GDM1 (cell line): ENCODE measurements at regions not wholly inside any gene's neighbourhood (a gene's known extent, or its start where the extent isn't known, plus 50 kb on each side); places are given as distances from the start of the nearest gene placed in this dataset.
A peak's percentile ranks its signal among the peaks of the same experiment; 100 is the strongest.

Experiments used
- DNase-seq: peaks from one replicate; lab custom pipeline; 2025; lab: John Stamatoyannopoulos, UW

DNA sequence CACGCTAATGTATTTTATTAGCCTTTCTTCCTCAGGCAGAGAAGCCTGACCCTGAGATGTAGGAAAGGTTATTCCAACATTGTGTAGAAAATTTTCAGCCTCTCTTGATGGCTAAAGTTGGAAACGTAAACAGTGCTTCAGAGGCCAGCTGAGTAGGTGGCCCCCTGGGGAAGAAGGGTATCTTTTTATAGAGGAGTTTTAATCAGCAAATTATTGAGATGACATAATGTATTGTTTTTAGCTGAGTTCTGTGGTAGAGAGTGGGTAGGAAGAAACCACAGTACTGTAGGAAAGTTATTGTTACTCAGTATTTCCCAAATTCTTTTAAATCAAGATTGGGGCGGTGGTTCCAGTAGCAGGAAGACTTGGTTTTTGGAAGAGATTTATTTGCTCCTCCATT, 268.8 kb downstream of the DLEU7 start:
- no peak for DNase-seq

DNA sequence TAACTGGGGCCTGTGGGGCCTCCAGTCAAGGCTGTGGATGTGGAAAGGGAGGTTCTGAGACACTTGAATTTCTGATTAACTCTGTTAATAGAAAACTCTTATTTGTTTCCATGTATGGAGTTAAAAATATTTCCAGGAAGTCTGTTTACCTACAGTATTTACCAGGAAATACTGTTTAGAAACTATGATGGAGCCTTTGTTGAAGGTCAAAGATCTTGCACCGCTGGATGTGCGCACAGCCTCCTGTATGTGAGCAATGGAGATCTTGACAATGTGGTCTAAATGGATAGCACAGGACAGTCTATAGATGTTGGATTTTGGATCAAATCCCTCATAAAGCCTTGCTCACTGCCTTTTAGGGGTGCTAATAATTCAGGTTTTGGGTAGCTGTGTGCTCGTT, 268.4 kb downstream of the DLEU7 start:
- no peak for DNase-seq

DNA sequence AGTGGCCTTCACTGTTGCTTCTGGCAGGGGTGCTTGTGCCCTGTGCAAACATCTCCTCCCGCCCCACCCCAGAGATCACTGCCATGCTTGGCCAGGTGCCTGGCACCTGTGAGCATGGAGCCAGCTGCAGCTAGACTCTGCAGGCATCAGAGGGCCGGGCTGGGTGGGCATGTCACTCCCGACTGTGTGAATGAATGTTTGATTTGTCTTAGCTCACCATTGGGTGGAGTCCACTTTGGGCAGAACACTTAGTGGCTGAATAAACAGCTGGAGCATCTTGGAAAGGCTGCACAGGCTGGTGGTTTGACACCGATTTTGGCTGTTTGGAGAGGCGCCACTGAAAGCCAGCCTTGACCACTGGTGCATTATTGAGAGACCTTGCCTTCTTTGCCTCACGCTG, 267.3 kb downstream of the DLEU7 start:
- no peak for DNase-seq

DNA sequence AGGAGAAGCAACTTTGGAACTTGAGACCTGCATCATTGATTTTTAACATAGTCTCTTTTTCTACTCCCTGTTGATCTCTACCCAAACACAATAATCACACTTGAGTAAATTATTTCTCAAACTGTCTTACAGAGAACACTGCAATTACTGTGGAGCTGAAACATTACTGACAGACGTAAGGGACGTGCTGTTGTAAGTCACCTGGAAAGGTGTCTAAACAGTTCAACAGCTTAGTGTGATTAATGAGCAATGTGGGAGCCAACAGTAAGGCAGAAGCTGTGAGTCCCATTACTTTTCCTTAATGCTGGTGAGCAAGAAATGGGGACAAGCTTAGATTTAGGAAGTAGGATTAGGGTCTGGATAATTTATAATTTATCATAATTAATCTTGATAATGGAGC, 265.7 kb downstream of the DLEU7 start:
- DNase-seq: no peak

- no peak for DNase-seq
Measured at GRCh38 chr13:50580684-50581305, 262.7 kb downstream of the DLEU7 start.

GRCh38 chr13:50581586-50582196, 261.8 kb downstream of the DLEU7 start:
- no peak for DNase-seq

DNA sequence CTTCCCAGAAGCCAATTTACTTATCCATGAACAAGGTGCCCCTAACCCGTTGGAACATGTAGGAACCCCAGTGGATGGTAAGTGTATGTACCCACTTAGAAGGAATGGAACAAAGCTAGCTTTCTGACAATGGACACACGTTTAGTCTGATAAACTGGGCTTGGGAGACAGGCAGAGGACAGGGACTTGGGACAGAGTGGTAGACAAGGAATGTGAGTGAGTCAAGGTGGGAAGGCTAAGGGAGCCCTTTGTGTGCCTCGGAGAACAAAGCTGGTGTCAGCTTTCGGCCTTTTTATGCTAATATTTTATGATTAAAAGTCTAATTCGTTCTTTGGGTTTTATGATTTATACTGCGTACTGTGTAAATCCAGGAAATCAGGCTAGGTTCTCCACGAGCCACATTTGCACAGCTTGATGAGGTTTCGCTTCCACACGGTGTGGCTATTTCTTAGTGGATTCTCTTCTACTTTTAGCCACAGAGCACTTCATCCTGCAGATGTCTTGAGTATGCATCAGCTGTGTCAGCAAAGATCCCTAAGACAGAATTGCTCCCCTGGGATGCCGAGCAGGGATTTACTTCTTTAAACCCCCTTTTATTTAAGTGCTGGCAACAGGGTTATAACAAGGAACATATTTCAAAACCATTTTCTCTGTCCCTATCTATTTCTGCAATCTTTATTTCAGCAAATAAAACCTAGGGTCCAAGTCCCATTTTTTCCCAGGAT, 258.5 kb downstream of the DLEU7 start:
- no peak for DNase-seq

- no peak for DNase-seq
Measured at GRCh38 chr13:50585674-50586413, 257.6 kb downstream of the DLEU7 start.

DNA sequence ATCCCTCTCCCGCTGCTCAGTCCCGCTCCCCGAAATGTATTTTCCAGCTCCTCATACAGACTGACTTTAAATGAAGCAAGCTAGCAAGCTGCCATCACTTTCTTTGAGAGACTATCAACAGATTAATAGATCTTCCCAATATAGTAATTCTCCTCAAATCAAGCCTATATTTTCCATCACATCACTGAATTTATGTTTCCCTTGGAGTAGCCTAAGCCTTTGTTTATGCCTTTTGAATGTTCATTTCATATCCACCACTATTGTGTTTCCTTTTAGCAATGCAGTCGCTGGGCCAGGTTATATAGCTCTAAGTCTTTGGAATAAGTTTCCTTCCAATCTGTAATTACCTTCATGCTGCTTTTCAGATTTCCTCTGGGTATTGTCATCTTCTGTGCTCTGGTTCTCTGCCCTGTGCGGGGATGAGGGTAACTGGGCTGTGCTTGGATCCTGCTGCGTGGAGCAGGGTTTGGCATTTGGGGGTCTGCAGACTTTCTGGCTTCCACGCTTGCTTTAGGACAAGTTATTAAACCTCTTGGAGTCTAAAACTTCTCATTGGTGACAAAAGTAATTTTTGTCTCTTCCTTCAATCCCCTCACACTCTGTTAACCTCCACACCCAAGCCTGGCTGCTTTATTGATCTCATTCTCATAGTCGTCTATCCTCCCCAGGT, 256.9 kb downstream of the DLEU7 start:
- no peak for DNase-seq

GRCh38 chr13:50587115-50587514, 256.4 kb downstream of the DLEU7 start:
- DNase-seq: no peak

GRCh38 chr13:50587645-50588373, 255.7 kb downstream of the DLEU7 start:
- DNase-seq: no peak

DNA sequence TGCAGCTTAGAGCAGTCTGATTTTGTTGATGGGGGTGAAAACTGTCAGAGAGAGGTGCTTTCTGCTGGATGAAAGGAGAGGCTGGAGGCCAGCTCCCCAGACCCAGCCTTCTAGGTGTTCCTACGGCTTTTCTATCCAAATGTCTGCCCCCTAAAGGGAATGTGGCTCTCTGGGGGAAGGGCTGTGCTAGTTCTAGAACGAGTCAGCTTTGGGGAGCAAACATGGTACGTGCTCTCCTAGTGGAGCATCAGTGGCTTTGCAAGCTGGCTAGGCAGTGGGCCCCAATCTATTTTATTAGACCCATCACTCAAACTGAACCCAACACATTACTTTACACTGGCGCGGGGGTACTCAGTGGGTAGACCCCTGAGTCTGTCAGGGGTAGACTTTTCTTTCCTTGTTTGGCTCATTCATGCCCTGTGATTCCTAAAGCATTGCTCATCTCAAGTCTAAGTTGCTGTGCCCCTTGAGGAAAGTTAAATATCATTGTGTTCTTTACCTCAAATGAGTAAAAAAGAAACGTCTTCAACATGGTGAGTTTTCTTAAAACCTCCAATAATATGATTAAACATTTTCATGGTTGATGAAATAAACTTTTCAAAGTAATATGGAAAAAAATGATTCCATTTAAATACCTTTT, 254.9 kb downstream of the DLEU7 start:
- no peak for DNase-seq

- DNase-seq: peak; percentile 23
Measured at GRCh38 chr13:50589139-50589538, 254.4 kb downstream of the DLEU7 start.

GRCh38 chr13:50589651-50590054, 253.8 kb downstream of the DLEU7 start:
- no peak for DNase-seq

DNA sequence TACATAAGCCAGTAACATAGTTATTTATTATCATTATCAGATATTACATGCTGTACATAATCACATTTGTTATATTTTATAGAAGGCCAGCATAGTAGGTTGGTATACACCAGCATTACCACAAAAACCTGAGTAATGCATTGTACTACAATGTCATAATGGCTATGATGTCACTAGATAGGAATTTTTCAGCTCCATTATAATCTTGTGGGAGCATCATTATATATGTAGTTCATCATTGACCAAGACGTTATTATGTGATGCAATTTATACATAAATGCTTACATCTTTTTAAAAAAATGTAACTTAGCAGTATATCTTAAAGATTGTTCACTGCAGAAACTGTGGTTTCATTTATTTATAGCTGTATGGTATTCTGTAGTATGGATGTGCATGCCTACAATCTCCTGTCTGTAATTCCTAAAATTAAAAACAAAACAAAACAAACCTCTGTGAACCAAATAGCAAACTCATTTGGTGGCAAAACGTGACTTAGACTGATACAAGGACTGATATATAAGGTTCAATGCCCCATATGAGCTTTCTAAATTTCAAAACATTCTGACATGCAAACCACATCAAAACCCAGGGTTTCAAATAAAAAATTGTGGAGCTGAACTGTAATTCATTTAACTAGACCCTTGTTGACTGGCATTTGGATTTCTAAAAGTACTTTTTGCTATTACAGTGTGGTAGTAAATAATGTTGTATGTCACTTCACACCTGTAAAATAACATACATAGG, 250.9 kb downstream of the DLEU7 start:
- DNase-seq: no peak

GRCh38 chr13:50593207-50593606, 250.3 kb downstream of the DLEU7 start:
- no peak for DNase-seq

DNA sequence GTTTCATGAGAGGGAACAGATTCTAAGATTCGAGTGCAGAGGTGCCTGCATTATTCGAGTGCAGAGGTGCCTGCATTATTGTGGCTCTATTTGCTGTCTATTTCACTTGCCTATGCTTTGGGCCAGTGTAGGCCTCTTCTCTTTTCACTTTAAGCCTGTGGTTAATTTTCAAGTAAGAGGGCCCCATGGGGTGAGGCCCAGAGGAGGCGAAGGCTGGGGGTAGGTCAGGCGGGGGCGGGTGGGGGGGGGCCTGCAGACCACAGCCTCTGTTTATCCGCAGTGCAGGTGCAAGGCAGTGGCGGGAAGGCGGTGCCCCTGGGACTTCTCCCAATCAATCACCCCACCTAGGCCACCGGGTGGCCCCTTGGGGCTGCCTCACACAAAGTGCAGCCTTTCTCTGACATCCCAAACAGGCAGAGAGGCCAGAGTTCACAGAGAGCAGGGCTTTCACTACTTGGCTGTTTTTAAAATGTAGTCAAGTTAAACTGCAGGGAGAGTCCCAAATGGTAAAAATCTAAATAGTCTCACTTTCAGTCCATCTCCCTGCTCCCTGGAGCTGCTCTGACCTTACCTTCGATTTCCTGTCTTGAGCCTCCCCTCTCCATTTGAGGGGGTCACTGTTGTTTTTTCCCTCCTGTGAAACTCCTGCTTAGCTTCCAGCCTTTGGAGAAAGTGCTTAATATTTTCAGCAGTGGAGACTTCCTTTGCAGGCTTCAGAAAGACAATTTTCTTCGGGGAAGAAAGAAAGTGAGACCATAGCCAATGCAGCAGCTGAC, 249.0 kb downstream of the DLEU7 start:
- peak; percentile 38 for DNase-seq

- DNase-seq: no peak
Measured at GRCh38 chr13:50595196-50595595, 248.3 kb downstream of the DLEU7 start.

DNA sequence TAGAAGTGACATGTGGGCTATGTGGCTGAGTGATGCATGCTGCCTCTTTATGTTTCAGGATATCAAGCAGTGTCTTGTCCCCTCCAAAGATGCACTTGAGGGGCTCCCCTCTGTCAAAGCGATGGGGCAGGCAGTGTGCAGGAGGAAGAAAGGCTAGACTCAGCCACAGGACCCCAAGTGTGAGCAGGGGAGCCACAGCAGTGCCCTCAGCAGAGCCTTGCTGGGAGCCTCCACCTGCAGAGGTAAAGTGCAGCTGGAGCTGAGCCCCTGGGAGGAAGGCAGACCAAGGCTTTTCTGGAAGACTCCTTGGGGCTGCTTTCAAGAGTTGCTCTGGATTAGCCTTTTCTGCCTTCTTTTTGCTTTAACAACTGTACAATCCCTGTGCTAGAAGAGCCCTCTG, 247.3 kb downstream of the DLEU7 start:
- no peak for DNase-seq
